ENCODE measurements at regions not wholly inside any gene's neighbourhood (a gene's known extent, or its start where the extent isn't known, plus 50 kb on each side); places are given as distances from the start of the nearest gene placed in this dataset.
A peak's percentile ranks its signal among the peaks of the same experiment; 100 is the strongest.

GRCh38 chr6:2517855-2518473 lies 232.8 kb downstream of the MYLK4 start:
- no peak for DNase-seq
- H3K27me3 Mint-ChIP-seq, result peaks cover 40% of the 10 kb centered on the region
- no peak overlapping the region for H3K27ac Mint-ChIP-seq

GRCh38 chr6:2517401-2517800 lies 233.3 kb downstream of the MYLK4 start:
- H3K27ac Mint-ChIP-seq, result no peak overlapping the region
- peaks cover 40% of the 10 kb centered on the region for H3K27me3 Mint-ChIP-seq
- peaks cover 4% of the 10 kb centered on the region for H3K4me1 Mint-ChIP-seq
- peaks cover 4% of the 10 kb centered on the region for H3K9me3 ChIP-seq (ENCODE audit: control insufficient read depth, low read length, poor library complexity, severe bottlenecking)
- H3K36me3 Mint-ChIP-seq (ENCODE audit: low read depth), result no peaks in the 10 kb centered on the region
- DNase-seq (no peak), ATAC-seq (no peak)
- H3K4me3 Mint-ChIP-seq, result no peak overlapping the region

More at GRCh38 chr6:2517855-2518473, 232.8 kb downstream of the MYLK4 start:
- peaks cover 4% of the 10 kb centered on the region for H3K9me3 ChIP-seq (ENCODE audit: control insufficient read depth, low read length, poor library complexity, severe bottlenecking)
- H3K4me1 Mint-ChIP-seq, result peaks cover 4% of the 10 kb centered on the region
- H3K36me3 Mint-ChIP-seq (ENCODE audit: low read depth), result no peaks in the 10 kb centered on the region
- no peak for ATAC-seq
- H3K4me3 Mint-ChIP-seq, result no peak overlapping the region

- no peaks in the 10 kb centered on the region for H3K36me3 Mint-ChIP-seq (ENCODE audit: low read depth)
These were observed 234.7 kb downstream of the MYLK4 start for GRCh38 chr6:2516059-2516458.

GRCh38 chr6:2514965-2515543 lies 235.7 kb downstream of the MYLK4 start:
- Mint-ChIP-seq H3K27ac (no peak overlapping the region), H3K4me3 (no peak overlapping the region), H3K4me1 (no peaks in the 10 kb centered on the region), H3K27me3 (peaks cover 51% of the 10 kb centered on the region), H3K36me3 (ENCODE audit: low read depth) (no peaks in the 10 kb centered on the region)
- H3K9me3 ChIP-seq (ENCODE audit: control insufficient read depth, low read length, poor library complexity, severe bottlenecking), result peaks cover 4% of the 10 kb centered on the region
- no peak for DNase-seq
- ATAC-seq, result no peak

More at GRCh38 chr6:2516059-2516458, 234.7 kb downstream of the MYLK4 start:
- no peak overlapping the region for H3K4me3 Mint-ChIP-seq
- DNase-seq (no peak), ATAC-seq (no peak)
- peaks cover 4% of the 10 kb centered on the region for H3K9me3 ChIP-seq (ENCODE audit: control insufficient read depth, low read length, poor library complexity, severe bottlenecking)
- H3K4me1 Mint-ChIP-seq, result no peaks in the 10 kb centered on the region
- H3K27me3 Mint-ChIP-seq, result peaks cover 46% of the 10 kb centered on the region
- H3K27ac Mint-ChIP-seq, result no peak overlapping the region

- Mint-ChIP-seq H3K36me3 (ENCODE audit: low read depth) (peaks cover 2% of the 10 kb centered on the region), H3K27ac (no peak overlapping the region), H3K4me3 (no peak overlapping the region), H3K4me1 (no peaks in the 10 kb centered on the region), H3K27me3 (peaks cover 72% of the 10 kb centered on the region)
- no peaks in the 10 kb centered on the region for H3K9me3 ChIP-seq (ENCODE audit: control insufficient read depth, low read length, poor library complexity, severe bottlenecking)
- DNase-seq, result no peak
- no peak for ATAC-seq
These were observed 237.9 kb downstream of the MYLK4 start for GRCh38 chr6:2512802-2513201.

- H3K9me3 ChIP-seq (ENCODE audit: control insufficient read depth, low read length, poor library complexity, severe bottlenecking), result no peaks in the 10 kb centered on the region
- Mint-ChIP-seq H3K27me3 (peaks cover 79% of the 10 kb centered on the region), H3K36me3 (ENCODE audit: low read depth) (peaks cover 2% of the 10 kb centered on the region), H3K27ac (no peak overlapping the region), H3K4me1 (no peaks in the 10 kb centered on the region), H3K4me3 (no peak overlapping the region)
- ATAC-seq, result no peak
- DNase-seq, result no peak
These were observed 240.4 kb downstream of the MYLK4 start for GRCh38 chr6:2510316-2510715.

GRCh38 chr6:2509711-2510110 lies 241.0 kb downstream of the MYLK4 start:
- ATAC-seq (no peak), DNase-seq (no peak)
- H3K36me3 Mint-ChIP-seq (ENCODE audit: low read depth), result peaks cover 2% of the 10 kb centered on the region
- H3K4me3 Mint-ChIP-seq, result no peak overlapping the region
- H3K9me3 ChIP-seq (ENCODE audit: control insufficient read depth, low read length, poor library complexity, severe bottlenecking), result no peaks in the 10 kb centered on the region
- peaks cover 75% of the 10 kb centered on the region for H3K27me3 Mint-ChIP-seq
- no peaks in the 10 kb centered on the region for H3K4me1 Mint-ChIP-seq
- no peak overlapping the region for H3K27ac Mint-ChIP-seq

GRCh38 chr6:2508071-2508470 lies 242.7 kb downstream of the MYLK4 start:
- H3K4me3 Mint-ChIP-seq, result no peak overlapping the region
- peaks cover 2% of the 10 kb centered on the region for H3K36me3 Mint-ChIP-seq (ENCODE audit: low read depth)
- H3K9me3 ChIP-seq (ENCODE audit: control insufficient read depth, low read length, poor library complexity, severe bottlenecking), result no peaks in the 10 kb centered on the region
- ATAC-seq (no peak), DNase-seq (no peak)
- no peak overlapping the region for H3K27ac Mint-ChIP-seq
- no peaks in the 10 kb centered on the region for H3K4me1 Mint-ChIP-seq
- peaks cover 64% of the 10 kb centered on the region for H3K27me3 Mint-ChIP-seq

- Mint-ChIP-seq H3K36me3 (ENCODE audit: low read depth) (peaks cover 2% of the 10 kb centered on the region), H3K4me3 (no peak overlapping the region), H3K4me1 (no peaks in the 10 kb centered on the region), H3K27ac (no peak overlapping the region), H3K27me3 (peaks cover 66% of the 10 kb centered on the region)
- DNase-seq (no peak), ATAC-seq (no peak)
- H3K9me3 ChIP-seq (ENCODE audit: control insufficient read depth, low read length, poor library complexity, severe bottlenecking), result no peaks in the 10 kb centered on the region
These were observed 243.1 kb downstream of the MYLK4 start for GRCh38 chr6:2507521-2508037.

- Mint-ChIP-seq H3K4me1 (no peaks in the 10 kb centered on the region), H3K4me3 (no peak overlapping the region), H3K27me3 (peaks cover 71% of the 10 kb centered on the region), H3K27ac (no peak overlapping the region), H3K36me3 (ENCODE audit: low read depth) (peaks cover 2% of the 10 kb centered on the region)
- no peaks in the 10 kb centered on the region for H3K9me3 ChIP-seq (ENCODE audit: control insufficient read depth, low read length, poor library complexity, severe bottlenecking)
- ATAC-seq, result no peak
- no peak for DNase-seq
These were observed 243.7 kb downstream of the MYLK4 start for GRCh38 chr6:2507016-2507415.

GRCh38 chr6:2505624-2506023 lies 245.1 kb downstream of the MYLK4 start:
- no peaks in the 10 kb centered on the region for H3K9me3 ChIP-seq (ENCODE audit: control insufficient read depth, low read length, poor library complexity, severe bottlenecking)
- Mint-ChIP-seq H3K4me3 (no peak overlapping the region), H3K4me1 (no peaks in the 10 kb centered on the region), H3K36me3 (ENCODE audit: low read depth) (peaks cover 2% of the 10 kb centered on the region), H3K27me3 (peaks cover 60% of the 10 kb centered on the region), H3K27ac (peak overlapping the region; percentile 27)
- no peak for ATAC-seq
- no peak for DNase-seq

GRCh38 chr6:2504495-2505064 lies 246.1 kb downstream of the MYLK4 start:
- Mint-ChIP-seq H3K36me3 (ENCODE audit: low read depth) (peaks cover 2% of the 10 kb centered on the region), H3K4me1 (no peaks in the 10 kb centered on the region), H3K27me3 (peaks cover 52% of the 10 kb centered on the region), H3K4me3 (no peak overlapping the region), H3K27ac (no peak overlapping the region)
- DNase-seq (no peak), ATAC-seq (no peak)
- H3K9me3 ChIP-seq (ENCODE audit: control insufficient read depth, low read length, poor library complexity, severe bottlenecking), result no peaks in the 10 kb centered on the region

- Mint-ChIP-seq H3K27ac (no peak overlapping the region), H3K4me3 (no peak overlapping the region)
- no peak for ATAC-seq
These were observed 246.8 kb downstream of the MYLK4 start for GRCh38 chr6:2503816-2504494.

More at GRCh38 chr6:2503816-2504494, 246.8 kb downstream of the MYLK4 start:
- Mint-ChIP-seq H3K27me3 (peaks cover 46% of the 10 kb centered on the region), H3K36me3 (ENCODE audit: low read depth) (peaks cover 2% of the 10 kb centered on the region), H3K4me1 (no peaks in the 10 kb centered on the region)
- no peaks in the 10 kb centered on the region for H3K9me3 ChIP-seq (ENCODE audit: control insufficient read depth, low read length, poor library complexity, severe bottlenecking)
- no peak for DNase-seq

All from T-helper 17 cell (primary cell).